GM18507 (cell line): ENCODE measurements at regions not wholly inside any gene's neighbourhood (a gene's known extent, or its start where the extent isn't known, plus 50 kb on each side); places are given as distances from the start of the nearest gene placed in this dataset.

Source experiments
- DNase-seq: peaks from one replicate; pipeline ENCODE4 v3.0.0; 2011; ENCODE audit warnings: low read depth; ENCODE audit not compliant: insufficient read length; ENCODE audit errors: extremely low spot score
- FAIRE-seq: peaks from 2 replicates; lab custom pipeline; 2011; peaks lifted over from hg19 to GRCh38; lab: Jason Lieb, UNC

GRCh38 chr4:61041527-61041926 is 158.6 kb upstream of the ADGRL3 start:
- DNase-seq (no peak), FAIRE-seq (no peak)

GRCh38 chr4:61044837-61045236 is 155.3 kb upstream of the ADGRL3 start:
- DNase-seq (no peak), FAIRE-seq (no peak)

GRCh38 chr4:61049018-61049417 is 151.1 kb upstream of the ADGRL3 start:
- no peak for FAIRE-seq
- no peak for DNase-seq

- DNase-seq (no peak), FAIRE-seq (no peak)
These were observed 132.7 kb upstream of the ADGRL3 start for GRCh38 chr4:61067381-61067780.

GRCh38 chr4:61068060-61068459 is 132.1 kb upstream of the ADGRL3 start:
- no peak for FAIRE-seq
- DNase-seq, result no peak

- FAIRE-seq (no peak), DNase-seq (no peak)
These were observed 131.4 kb upstream of the ADGRL3 start for GRCh38 chr4:61068745-61069144.

- DNase-seq (no peak), FAIRE-seq (no peak)
These were observed 129.9 kb upstream of the ADGRL3 start for GRCh38 chr4:61070269-61070668.

GRCh38 chr4:61079427-61079826 is 120.7 kb upstream of the ADGRL3 start:
- no peak for DNase-seq
- no peak for FAIRE-seq

- FAIRE-seq, result no peak
These were observed 120.2 kb upstream of the ADGRL3 start for GRCh38 chr4:61079976-61080375.

GRCh38 chr4:61085534-61085933 is 114.6 kb upstream of the ADGRL3 start:
- FAIRE-seq (no peak), DNase-seq (no peak)

More at GRCh38 chr4:61079976-61080375, 120.2 kb upstream of the ADGRL3 start:
- no peak for DNase-seq

- DNase-seq, result no peak
- no peak for FAIRE-seq
These were observed 113.8 kb upstream of the ADGRL3 start for GRCh38 chr4:61086357-61086756.

- FAIRE-seq (no peak), DNase-seq (no peak)
These were observed 113.1 kb upstream of the ADGRL3 start for GRCh38 chr4:61086979-61087378.

GRCh38 chr4:61094854-61095598 is 105.1 kb upstream of the ADGRL3 start:
- FAIRE-seq, result no peak
- no peak for DNase-seq

- no peak for FAIRE-seq
- no peak for DNase-seq
These were observed 71.4 kb upstream of the ADGRL3 start for GRCh38 chr4:61128682-61129081.

- FAIRE-seq (no peak), DNase-seq (no peak)
These were observed 70.2 kb upstream of the ADGRL3 start for GRCh38 chr4:61129971-61130370.

GRCh38 chr4:61143461-61143860 is 56.7 kb upstream of the ADGRL3 start:
- DNase-seq (no peak), FAIRE-seq (no peak)

GRCh38 chr4:61149278-61149677 is 50.8 kb upstream of the ADGRL3 start:
- DNase-seq (no peak), FAIRE-seq (no peak)
